A673 (cell line): ENCODE measurements at regions not wholly inside any gene's neighbourhood (a gene's known extent, or its start where the extent isn't known, plus 50 kb on each side); places are given as distances from the start of the nearest gene placed in this dataset.

Experiments
- BruUV-seq: library from RNA; stranded (reverse); fragments of 400-500 nt; replicated peaks from 2 replicates; lab custom pipeline; 2021; lab: Mats Ljungman, UMichigan
- CTCF ChIA-PET: fragments of 300-600 bp; sonication (Branson Sonifier 250); formaldehyde crosslinking; loops from one replicate; lab custom pipeline; 2022; ENCODE audit warnings: antibody characterized with exemption; lab: Charles Lee
- POLR2A ChIA-PET: fragments of 300-600 bp; sonication (Branson Sonifier 250); formaldehyde crosslinking; loops from one replicate; lab custom pipeline; 2022; ENCODE audit warnings: antibody characterized with exemption; ENCODE audit not compliant: low non-redundant PET; lab: Charles Lee
- DNase-seq: peaks from one replicate; pipeline ENCODE4 v3.0.0-alpha.2; 2015; ENCODE audit warnings: low spot score
- H3K27ac ChIP-seq: fragments of 200-600 bp; sonication (generic); 2 replicates; pipeline ENCODE4 v1.5.1; 2016; ENCODE audit warnings: mixed run types, low read depth, mild to moderate bottlenecking, mixed read lengths, antibody characterized with exemption, low read length; ENCODE audit not compliant: poor library complexity, severe bottlenecking
- H3K27me3 ChIP-seq: fragments of 200-600 bp; sonication (generic); replicated peaks from 2 replicates; pipeline ENCODE4 v1.6.1; 2017; ENCODE audit warnings: mixed run types, low read depth, mild to moderate bottlenecking, mixed read lengths, antibody characterized with exemption, low read length; ENCODE audit not compliant: insufficient read depth, poor library complexity
- H3K36me3 ChIP-seq: fragments of 200-600 bp; sonication (generic); 2 replicates; pipeline ENCODE4 v1.6.1; 2016; ENCODE audit warnings: mixed run types, mild to moderate bottlenecking, mixed read lengths, antibody characterized with exemption, low read length; ENCODE audit not compliant: insufficient read depth, poor library complexity, severe bottlenecking
- H3K4me1 ChIP-seq: fragments of 200-600 bp; sonication (generic); 2 replicates; pipeline ENCODE4 v1.6.1; 2017; ENCODE audit warnings: mixed run types, mild to moderate bottlenecking, mixed read lengths, antibody characterized with exemption, low read length; ENCODE audit not compliant: insufficient read depth, poor library complexity, severe bottlenecking
- H3K4me3 ChIP-seq: fragments of 200-600 bp; sonication (generic); 2 replicates; pipeline ENCODE4 v1.5.1; 2016; ENCODE audit warnings: low read depth, mixed run types, mild to moderate bottlenecking, mixed read lengths, low read length; ENCODE audit not compliant: poor library complexity, severe bottlenecking
- H3K9me3 ChIP-seq: fragments of 200-600 bp; sonication (generic); 2 replicates; pipeline ENCODE4 v1.6.1; 2016; ENCODE audit warnings: mixed run types, low read depth, mild to moderate bottlenecking, mixed read lengths, antibody characterized with exemption, low read length; ENCODE audit not compliant: poor library complexity, severe bottlenecking
- EZH2 ChIP-seq: fragments of 200-600 bp; sonication (generic); IDR thresholded peaks from 2 replicates; pipeline ENCODE4 v1.6.1; 2017; ENCODE audit warnings: borderline replicate concordance, low read depth, mild to moderate bottlenecking, mixed read lengths, antibody characterized with exemption, low read length; ENCODE audit not compliant: poor library complexity, severe bottlenecking
- intact Hi-C: fragments of 100-400 bp; cut with micrococcal nuclease; formaldehyde crosslinking; loops from one replicate; pipeline ENCODE4 v1.10.0; 2022; ENCODE audit not compliant: unreplicated experiment
- TF ChIP-seq, protein P1 (sequence below): fragments of 300-800, 200-600 bp; sonication (generic); conservative IDR thresholded peaks from 2 replicates; pipeline ENCODE4 v1.5.1; 2017; ENCODE audit warnings: low read depth, mild to moderate bottlenecking, antibody characterized with exemption, low read length, moderate library complexity, mixed read lengths

DNA sequence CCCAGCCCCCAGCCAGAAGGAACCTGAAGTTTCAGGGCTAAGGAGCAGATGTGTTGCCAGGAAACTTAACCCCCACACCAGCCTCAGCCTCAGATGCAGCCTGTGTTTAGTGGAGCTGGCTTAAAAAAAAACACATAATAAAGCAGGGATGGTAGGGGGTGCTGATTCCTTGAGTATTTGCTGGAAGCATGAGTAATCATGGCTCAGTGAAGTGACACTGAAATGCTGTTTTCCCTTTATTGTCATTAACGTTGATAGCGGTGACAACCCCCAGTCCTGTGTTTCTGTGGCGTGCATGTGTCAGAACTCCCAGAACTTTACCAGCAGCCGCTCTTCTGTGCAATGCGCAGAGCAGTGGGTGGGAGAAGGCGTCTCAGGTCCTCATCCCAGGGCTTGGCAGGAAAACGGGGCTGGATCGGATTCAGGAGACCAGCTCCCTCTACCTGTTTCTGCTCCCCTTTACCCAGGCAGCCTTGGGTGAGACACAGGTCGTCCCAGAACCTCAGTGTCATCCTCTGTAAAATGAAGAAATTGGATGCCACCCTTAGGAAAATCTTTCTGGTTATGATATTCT, 1282.1 kb downstream of the TBC1D22A start:
- POLR2A ChIA-PET, result no interaction called here

DNA sequence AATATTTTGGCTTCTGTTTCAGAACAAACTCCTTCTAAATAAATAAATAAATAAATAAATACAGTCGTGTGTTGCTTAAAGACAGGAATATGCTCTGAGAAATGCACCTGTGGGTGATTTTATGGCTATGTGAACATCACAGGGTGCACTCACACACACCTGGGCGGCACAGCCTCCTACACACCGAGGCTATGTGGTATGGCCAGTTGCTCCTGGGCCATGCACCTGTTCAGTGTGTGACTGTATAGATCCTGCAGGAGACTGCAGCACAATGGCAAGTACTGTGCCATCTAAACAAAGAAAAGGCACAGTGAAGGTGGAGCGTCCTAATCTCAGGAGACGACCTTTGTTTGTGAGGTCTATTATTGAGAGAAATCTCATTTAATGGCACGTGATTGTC, 1281.1 kb downstream of the TBC1D22A start:
- Histone ChIP-seq H3K4me1 (no peaks in the 10 kb centered on the region), H3K36me3 (no peaks in the 10 kb centered on the region), H3K4me3 (no peak overlapping the region), H3K27ac (no peak overlapping the region), H3K9me3 (no peaks in the 10 kb centered on the region), H3K27me3 (peaks cover 13% of the 10 kb centered on the region)
- POLR2A ChIA-PET, result no interaction called here
- intact Hi-C loops, result no loop called here
- TF ChIP-seq EZH2, result no peak
- TF ChIP-seq, protein P1, sequence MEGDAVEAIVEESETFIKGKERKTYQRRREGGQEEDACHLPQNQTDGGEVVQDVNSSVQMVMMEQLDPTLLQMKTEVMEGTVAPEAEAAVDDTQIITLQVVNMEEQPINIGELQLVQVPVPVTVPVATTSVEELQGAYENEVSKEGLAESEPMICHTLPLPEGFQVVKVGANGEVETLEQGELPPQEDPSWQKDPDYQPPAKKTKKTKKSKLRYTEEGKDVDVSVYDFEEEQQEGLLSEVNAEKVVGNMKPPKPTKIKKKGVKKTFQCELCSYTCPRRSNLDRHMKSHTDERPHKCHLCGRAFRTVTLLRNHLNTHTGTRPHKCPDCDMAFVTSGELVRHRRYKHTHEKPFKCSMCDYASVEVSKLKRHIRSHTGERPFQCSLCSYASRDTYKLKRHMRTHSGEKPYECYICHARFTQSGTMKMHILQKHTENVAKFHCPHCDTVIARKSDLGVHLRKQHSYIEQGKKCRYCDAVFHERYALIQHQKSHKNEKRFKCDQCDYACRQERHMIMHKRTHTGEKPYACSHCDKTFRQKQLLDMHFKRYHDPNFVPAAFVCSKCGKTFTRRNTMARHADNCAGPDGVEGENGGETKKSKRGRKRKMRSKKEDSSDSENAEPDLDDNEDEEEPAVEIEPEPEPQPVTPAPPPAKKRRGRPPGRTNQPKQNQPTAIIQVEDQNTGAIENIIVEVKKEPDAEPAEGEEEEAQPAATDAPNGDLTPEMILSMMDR, result no peak
- CTCF ChIA-PET, result no interaction called here
- no peak for DNase-seq
- BruUV-seq, result no TSS peak

More for the DNA sequence above, 1282.1 kb downstream of the TBC1D22A start:
- TF ChIP-seq, protein P1, result no peak
- no peak for TF ChIP-seq EZH2
- no TSS peak for BruUV-seq
- no peak for DNase-seq
- CTCF ChIA-PET, result no interaction called here
- no peak overlapping the region for H3K27ac ChIP-seq
- no peak overlapping the region for H3K4me3 ChIP-seq
- H3K9me3 ChIP-seq, result no peaks in the 10 kb centered on the region
- intact Hi-C loops, result no loop called here
- H3K4me1 ChIP-seq, result no peaks in the 10 kb centered on the region
- H3K27me3 ChIP-seq, result peaks cover 13% of the 10 kb centered on the region
- no peaks in the 10 kb centered on the region for H3K36me3 ChIP-seq

DNA sequence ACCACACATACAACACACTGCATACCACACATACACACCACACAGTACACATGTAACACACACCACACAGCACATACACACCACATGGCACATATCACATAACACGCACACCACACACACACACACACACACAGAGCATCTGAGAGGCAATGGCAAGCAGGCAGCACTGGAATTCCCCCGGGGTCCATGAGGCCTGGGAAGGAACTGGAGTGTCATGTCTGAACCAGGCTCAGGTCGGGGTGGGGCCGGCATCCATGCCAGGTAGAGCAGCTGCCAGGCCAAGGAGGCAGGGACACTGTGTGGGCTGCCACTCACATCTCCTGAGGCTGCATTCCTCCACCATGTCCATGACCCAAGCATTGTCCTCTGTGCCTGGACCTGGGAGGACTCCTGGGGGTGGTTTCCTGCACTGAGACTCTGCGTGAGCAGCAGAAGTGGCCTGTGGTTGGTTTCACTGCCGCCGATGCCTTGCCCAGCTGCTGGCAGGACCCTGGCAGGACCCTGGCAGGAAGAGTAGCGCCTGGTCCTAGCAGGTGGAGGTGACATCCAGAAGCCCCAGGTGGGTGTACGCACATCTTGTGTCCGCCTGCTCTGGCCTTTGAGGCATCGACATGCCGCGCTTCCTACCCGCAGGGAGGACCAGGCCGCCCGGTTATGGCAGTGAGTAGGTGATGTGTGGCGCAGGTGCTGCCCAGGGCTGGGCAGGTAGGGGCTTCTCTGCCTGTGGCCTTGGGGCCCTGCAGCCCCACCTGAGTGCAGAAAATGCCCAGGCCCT, 1280.4 kb downstream of the TBC1D22A start:
- peaks cover 13% of the 10 kb centered on the region for H3K27me3 ChIP-seq
- no peaks in the 10 kb centered on the region for H3K36me3 ChIP-seq
- ChIA-PET POLR2A (no interaction called here), CTCF (no interaction called here)
- intact Hi-C loops, result no loop called here
- H3K27ac ChIP-seq, result no peak overlapping the region
- BruUV-seq, result no TSS peak
- TF ChIP-seq, protein P1, result no peak
- TF ChIP-seq EZH2, result no peak
- no peak for DNase-seq
- no peaks in the 10 kb centered on the region for H3K4me1 ChIP-seq
- H3K9me3 ChIP-seq, result no peaks in the 10 kb centered on the region
- no peak overlapping the region for H3K4me3 ChIP-seq
